GM23338 (cell line): ENCODE measurements at regions not wholly inside any gene's neighbourhood (a gene's known extent, or its start where the extent isn't known, plus 50 kb on each side); places are given as distances from the start of the nearest gene placed in this dataset.
A peak's percentile ranks its signal among the peaks of the same experiment; 100 is the strongest.

Source experiments
- ATAC-seq: fragments of 200-7000 bp; cut with Tn5 transposase; 3 replicates; pipeline ENCODE4 v1.9.1; 2020
- DNase-seq: peaks from one replicate; pipeline ENCODE4 v3.0.0-alpha.2; 2015; ENCODE audit warnings: low spot score
- H2AFZ ChIP-seq: fragments of 200-600 bp; sonication (generic); 2 replicates; pipeline ENCODE4 v1.8.0; 2016; ENCODE audit warnings: antibody characterized with exemption, mild to moderate bottlenecking, moderate library complexity
- H3F3A ChIP-seq: fragments of 200-600 bp; sonication (generic); replicated peaks from 2 replicates; pipeline ENCODE4 v1.8.0; 2017; ENCODE audit warnings: antibody characterized with exemption, mixed run types, low read depth
- H3K27ac ChIP-seq: fragments of 200-600 bp; sonication (generic); 2 replicates; pipeline ENCODE4 v1.6.1; 2016; ENCODE audit warnings: low read depth
- H3K27me3 ChIP-seq: fragments of 200-600 bp; sonication (generic); 2 replicates; pipeline ENCODE4 v1.8.0; 2016; ENCODE audit warnings: mild to moderate bottlenecking, mixed run types, moderate library complexity; ENCODE audit not compliant: insufficient read depth
- H3K36me3 ChIP-seq: fragments of 200-600 bp; sonication (generic); 2 replicates; pipeline ENCODE4 v1.8.0; 2016; ENCODE audit warnings: mild to moderate bottlenecking; ENCODE audit not compliant: insufficient read depth
- H3K4me1 ChIP-seq: fragments of 200-600 bp; sonication (generic); 2 replicates; pipeline ENCODE4 v1.8.0; 2016; ENCODE audit warnings: mild to moderate bottlenecking, moderate library complexity; ENCODE audit not compliant: insufficient read depth
- H3K4me2 ChIP-seq: fragments of 200-600 bp; sonication (generic); 2 replicates; pipeline ENCODE4 v1.7.1; 2017; ENCODE audit warnings: mixed run types
- H3K4me3 ChIP-seq: fragments of 200-600 bp; sonication (generic); 2 replicates; pipeline ENCODE4 v1.6.1; 2016; ENCODE audit warnings: mixed run types
- H3K79me2 ChIP-seq: fragments of 200-600 bp; sonication (generic); replicated peaks from 2 replicates; pipeline ENCODE4 v1.8.0; 2017; ENCODE audit warnings: mild to moderate bottlenecking; ENCODE audit not compliant: insufficient read depth
- H3K9me2 ChIP-seq: fragments of 200-600 bp; sonication (generic); 2 replicates; pipeline ENCODE4 v1.8.0; 2017; ENCODE audit not compliant: insufficient read depth
- H4K20me1 ChIP-seq: fragments of 200-600 bp; sonication (generic); replicated peaks from 2 replicates; pipeline ENCODE4 v1.8.0; 2017; ENCODE audit warnings: mild to moderate bottlenecking; ENCODE audit not compliant: insufficient read depth
- H3K27ac Mint-ChIP-seq: 2 replicates; pipeline ENCODE4 v1.8.0; 2020; ENCODE audit warnings: inconsistent platforms, mild to moderate bottlenecking, moderate library complexity, mixed read lengths
- H3K27me3 Mint-ChIP-seq: 3 replicates; pipeline ENCODE4 v1.8.0; 2022; ENCODE audit warnings: low read depth, mild to moderate bottlenecking, moderate library complexity, mixed read lengths, inconsistent platforms; ENCODE audit not compliant: insufficient read depth, poor library complexity
- H3K36me3 Mint-ChIP-seq: 3 replicates; pipeline ENCODE4 v1.8.0; 2021; ENCODE audit warnings: low read depth, mild to moderate bottlenecking, inconsistent platforms, moderate library complexity, mixed read lengths
- H3K4me1 Mint-ChIP-seq: 3 replicates; pipeline ENCODE4 v1.8.0; 2020; ENCODE audit warnings: mild to moderate bottlenecking, inconsistent platforms, mixed read lengths
- H3K4me3 Mint-ChIP-seq: 3 replicates; pipeline ENCODE4 v1.8.0; 2021; ENCODE audit warnings: moderate library complexity, mild to moderate bottlenecking, inconsistent platforms, mixed read lengths
- H3K9me3 Mint-ChIP-seq: 3 replicates; pipeline ENCODE4 v1.8.0; 2020; ENCODE audit warnings: moderate library complexity, mild to moderate bottlenecking, inconsistent platforms, mixed read lengths
- CREB1 ChIP-seq: fragments of 250-450 bp; sonication (Bioruptor Pico); IDR thresholded peaks from 2 replicates; pipeline ENCODE4 v1.5.0; 2020; ENCODE audit warnings: low read depth, mild to moderate bottlenecking, moderate library complexity
- JUNB ChIP-seq: IDR thresholded peaks from one replicate; pipeline ENCODE4 v1.6.1; 2016; ENCODE audit warnings: antibody characterized with exemption; ENCODE audit not compliant: unreplicated experiment
- POLR2AphosphoS5 ChIP-seq: IDR thresholded peaks from 2 replicates; pipeline ENCODE4 v1.6.1; 2016; ENCODE audit warnings: antibody characterized with exemption, low read depth
- STAT1 ChIP-seq: IDR thresholded peaks from one replicate; pipeline ENCODE4 v1.6.1; 2016; ENCODE audit warnings: antibody characterized with exemption; ENCODE audit not compliant: unreplicated experiment
- TF ChIP-seq, protein P1 (sequence below): IDR thresholded peaks from 2 replicates; pipeline ENCODE4 v1.6.1; 2016; ENCODE audit warnings: antibody characterized with exemption
- TF ChIP-seq, protein P2 (sequence below), 2 experiments: fragments of 200-600 bp in 1 of 2; sonication (generic) in 1 of 2; conservative IDR thresholded peaks; 2 replicates each; pipeline versions ENCODE4 v1.5.1 to v1.6.1; 2016 to 2017; ENCODE audit warnings: antibody characterized with exemption in 2 of 2, low read depth in 2 of 2, mild to moderate bottlenecking in 2 of 2, moderate library complexity in 1 of 2
- TF ChIP-seq, protein P3 (sequence below): fragments of 250-450 bp; sonication (Bioruptor Pico); IDR thresholded peaks from 2 replicates; pipeline ENCODE4 v1.5.0; 2020; ENCODE audit warnings: mild to moderate bottlenecking, moderate library complexity

DNA sequence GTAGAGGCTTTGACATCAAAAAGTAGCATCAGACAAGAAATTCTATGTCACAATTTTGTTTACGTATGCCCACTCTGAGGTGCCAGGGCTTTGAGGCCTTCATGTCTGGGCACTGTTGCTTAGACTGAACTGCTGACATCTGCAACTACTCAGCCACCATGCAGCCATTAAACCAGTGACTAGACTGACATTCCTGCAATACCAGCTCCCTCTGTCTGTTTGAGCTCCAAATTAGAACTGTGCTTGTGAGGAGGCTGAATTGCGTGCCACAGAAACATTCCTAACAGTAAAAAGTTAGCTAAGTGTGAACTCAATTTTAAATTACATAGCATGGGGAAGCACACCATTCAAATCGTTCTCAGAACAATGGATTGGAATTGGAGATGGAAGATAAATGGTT is 163.2 kb downstream of the INSIG2 start:
- Mint-ChIP-seq H3K27ac (no peak overlapping the region), H3K4me1 (peaks cover 17% of the 10 kb centered on the region), H3K4me3 (no peak overlapping the region), H3K9me3 (no peaks in the 10 kb centered on the region; the same call in 2 of the 3 replicates), H3K27me3 (peaks cover 6% of the 10 kb centered on the region), H3K36me3 (no peaks in the 10 kb centered on the region)
- no peak overlapping the region for H3K4me2 ChIP-seq
- H3K36me3 ChIP-seq = no peaks in the 10 kb centered on the region
- H3K9me2 ChIP-seq = peaks cover 12% of the 10 kb centered on the region; the same call in 1 of the 2 replicates
- H3K4me3 ChIP-seq = no peak overlapping the region
- no peaks in the 10 kb centered on the region for H4K20me1 ChIP-seq
- no peaks in the 10 kb centered on the region for H3F3A ChIP-seq
- H3K4me1 ChIP-seq = peaks cover 6% of the 10 kb centered on the region
- H2AFZ ChIP-seq = no peak overlapping the region
- ATAC-seq = no peak
- H3K27me3 ChIP-seq = no peaks in the 10 kb centered on the region
- DNase-seq = peak; percentile 23
- H3K27ac ChIP-seq = no peak overlapping the region
- TF ChIP-seq JUNB (no peak), CREB1 (CRISPR knock-in tag) (no peak), POLR2AphosphoS5 (no peak), STAT1 (no peak)
- TF ChIP-seq, protein P1, sequence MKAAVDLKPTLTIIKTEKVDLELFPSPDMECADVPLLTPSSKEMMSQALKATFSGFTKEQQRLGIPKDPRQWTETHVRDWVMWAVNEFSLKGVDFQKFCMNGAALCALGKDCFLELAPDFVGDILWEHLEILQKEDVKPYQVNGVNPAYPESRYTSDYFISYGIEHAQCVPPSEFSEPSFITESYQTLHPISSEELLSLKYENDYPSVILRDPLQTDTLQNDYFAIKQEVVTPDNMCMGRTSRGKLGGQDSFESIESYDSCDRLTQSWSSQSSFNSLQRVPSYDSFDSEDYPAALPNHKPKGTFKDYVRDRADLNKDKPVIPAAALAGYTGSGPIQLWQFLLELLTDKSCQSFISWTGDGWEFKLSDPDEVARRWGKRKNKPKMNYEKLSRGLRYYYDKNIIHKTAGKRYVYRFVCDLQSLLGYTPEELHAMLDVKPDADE = no peak
- TF ChIP-seq, protein P2, sequence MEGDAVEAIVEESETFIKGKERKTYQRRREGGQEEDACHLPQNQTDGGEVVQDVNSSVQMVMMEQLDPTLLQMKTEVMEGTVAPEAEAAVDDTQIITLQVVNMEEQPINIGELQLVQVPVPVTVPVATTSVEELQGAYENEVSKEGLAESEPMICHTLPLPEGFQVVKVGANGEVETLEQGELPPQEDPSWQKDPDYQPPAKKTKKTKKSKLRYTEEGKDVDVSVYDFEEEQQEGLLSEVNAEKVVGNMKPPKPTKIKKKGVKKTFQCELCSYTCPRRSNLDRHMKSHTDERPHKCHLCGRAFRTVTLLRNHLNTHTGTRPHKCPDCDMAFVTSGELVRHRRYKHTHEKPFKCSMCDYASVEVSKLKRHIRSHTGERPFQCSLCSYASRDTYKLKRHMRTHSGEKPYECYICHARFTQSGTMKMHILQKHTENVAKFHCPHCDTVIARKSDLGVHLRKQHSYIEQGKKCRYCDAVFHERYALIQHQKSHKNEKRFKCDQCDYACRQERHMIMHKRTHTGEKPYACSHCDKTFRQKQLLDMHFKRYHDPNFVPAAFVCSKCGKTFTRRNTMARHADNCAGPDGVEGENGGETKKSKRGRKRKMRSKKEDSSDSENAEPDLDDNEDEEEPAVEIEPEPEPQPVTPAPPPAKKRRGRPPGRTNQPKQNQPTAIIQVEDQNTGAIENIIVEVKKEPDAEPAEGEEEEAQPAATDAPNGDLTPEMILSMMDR (conservative IDR thresholded peaks at IDR 0.05; ENCODE audit: low read depth in 2 of 2) = no peak
- TF ChIP-seq, protein P3, sequence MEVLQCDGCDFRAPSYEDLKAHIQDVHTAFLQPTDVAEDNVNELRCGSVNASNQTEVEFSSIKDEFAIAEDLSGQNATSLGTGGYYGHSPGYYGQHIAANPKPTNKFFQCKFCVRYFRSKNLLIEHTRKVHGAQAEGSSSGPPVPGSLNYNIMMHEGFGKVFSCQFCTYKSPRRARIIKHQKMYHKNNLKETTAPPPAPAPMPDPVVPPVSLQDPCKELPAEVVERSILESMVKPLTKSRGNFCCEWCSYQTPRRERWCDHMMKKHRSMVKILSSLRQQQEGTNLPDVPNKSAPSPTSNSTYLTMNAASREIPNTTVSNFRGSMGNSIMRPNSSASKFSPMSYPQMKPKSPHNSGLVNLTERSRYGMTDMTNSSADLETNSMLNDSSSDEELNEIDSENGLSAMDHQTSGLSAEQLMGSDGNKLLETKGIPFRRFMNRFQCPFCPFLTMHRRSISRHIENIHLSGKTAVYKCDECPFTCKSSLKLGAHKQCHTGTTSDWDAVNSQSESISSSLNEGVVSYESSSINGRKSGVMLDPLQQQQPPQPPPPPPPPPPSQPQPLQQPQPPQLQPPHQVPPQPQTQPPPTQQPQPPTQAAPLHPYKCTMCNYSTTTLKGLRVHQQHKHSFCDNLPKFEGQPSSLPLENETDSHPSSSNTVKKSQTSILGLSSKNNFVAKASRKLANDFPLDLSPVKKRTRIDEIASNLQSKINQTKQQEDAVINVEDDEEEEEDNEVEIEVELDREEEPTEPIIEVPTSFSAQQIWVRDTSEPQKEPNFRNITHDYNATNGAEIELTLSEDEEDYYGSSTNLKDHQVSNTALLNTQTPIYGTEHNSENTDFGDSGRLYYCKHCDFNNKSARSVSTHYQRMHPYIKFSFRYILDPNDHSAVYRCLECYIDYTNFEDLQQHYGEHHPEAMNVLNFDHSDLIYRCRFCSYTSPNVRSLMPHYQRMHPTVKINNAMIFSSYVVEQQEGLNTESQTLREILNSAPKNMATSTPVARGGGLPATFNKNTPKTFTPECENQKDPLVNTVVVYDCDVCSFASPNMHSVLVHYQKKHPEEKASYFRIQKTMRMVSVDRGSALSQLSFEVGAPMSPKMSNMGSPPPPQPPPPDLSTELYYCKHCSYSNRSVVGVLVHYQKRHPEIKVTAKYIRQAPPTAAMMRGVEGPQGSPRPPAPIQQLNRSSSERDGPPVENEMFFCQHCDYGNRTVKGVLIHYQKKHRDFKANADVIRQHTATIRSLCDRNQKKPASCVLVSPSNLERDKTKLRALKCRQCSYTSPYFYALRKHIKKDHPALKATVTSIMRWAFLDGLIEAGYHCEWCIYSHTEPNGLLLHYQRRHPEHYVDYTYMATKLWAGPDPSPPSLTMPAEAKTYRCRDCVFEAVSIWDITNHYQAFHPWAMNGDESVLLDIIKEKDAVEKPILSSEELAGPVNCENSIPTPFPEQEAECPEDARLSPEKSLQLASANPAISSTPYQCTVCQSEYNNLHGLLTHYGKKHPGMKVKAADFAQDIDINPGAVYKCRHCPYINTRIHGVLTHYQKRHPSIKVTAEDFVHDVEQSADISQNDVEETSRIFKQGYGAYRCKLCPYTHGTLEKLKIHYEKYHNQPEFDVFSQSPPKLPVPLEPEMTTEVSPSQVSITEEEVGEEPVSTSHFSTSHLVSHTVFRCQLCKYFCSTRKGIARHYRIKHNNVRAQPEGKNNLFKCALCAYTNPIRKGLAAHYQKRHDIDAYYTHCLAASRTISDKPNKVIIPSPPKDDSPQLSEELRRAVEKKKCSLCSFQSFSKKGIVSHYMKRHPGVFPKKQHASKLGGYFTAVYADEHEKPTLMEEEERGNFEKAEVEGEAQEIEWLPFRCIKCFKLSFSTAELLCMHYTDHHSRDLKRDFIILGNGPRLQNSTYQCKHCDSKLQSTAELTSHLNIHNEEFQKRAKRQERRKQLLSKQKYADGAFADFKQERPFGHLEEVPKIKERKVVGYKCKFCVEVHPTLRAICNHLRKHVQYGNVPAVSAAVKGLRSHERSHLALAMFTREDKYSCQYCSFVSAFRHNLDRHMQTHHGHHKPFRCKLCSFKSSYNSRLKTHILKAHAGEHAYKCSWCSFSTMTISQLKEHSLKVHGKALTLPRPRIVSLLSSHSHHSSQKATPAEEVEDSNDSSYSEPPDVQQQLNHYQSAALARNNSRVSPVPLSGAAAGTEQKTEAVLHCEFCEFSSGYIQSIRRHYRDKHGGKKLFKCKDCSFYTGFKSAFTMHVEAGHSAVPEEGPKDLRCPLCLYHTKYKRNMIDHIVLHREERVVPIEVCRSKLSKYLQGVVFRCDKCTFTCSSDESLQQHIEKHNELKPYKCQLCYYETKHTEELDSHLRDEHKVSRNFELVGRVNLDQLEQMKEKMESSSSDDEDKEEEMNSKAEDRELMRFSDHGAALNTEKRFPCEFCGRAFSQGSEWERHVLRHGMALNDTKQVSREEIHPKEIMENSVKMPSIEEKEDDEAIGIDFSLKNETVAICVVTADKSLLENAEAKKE (CRISPR knock-in tag) = no peak
- H3K79me2 ChIP-seq = no peaks in the 10 kb centered on the region
